Activated CD8-positive, alpha-beta memory T cell treated with anti-CD3 and anti-CD28 coated beads, Interleukin-2, amount 10 ng/mL, durations not matched to agents 7 days and 5 days (primary cell): ENCODE measurements at regions not wholly inside any gene's neighbourhood (a gene's known extent, or its start where the extent isn't known, plus 50 kb on each side); places are given as distances from the start of the nearest gene placed in this dataset.

Experiments used
- ATAC-seq: fragments of 150-1000 bp; cut with Tn5 transposase; one replicate; pipeline ENCODE4 v1.10.0; 2021; ENCODE audit warnings: moderate library complexity
- CTCF ChIA-PET: fragments of 350-600 bp; sonication (Branson Sonifier 250); formaldehyde crosslinking; loops from one replicate; lab custom pipeline; 2021; ENCODE audit warnings: antibody characterized with exemption; lab: Charles Lee
- DNase-seq: peaks from one replicate; pipeline ENCODE4 v3.0.0-alpha.2; 2020
- H3K27ac Mint-ChIP-seq: one replicate; pipeline ENCODE4 v1.8.0; 2021; ENCODE audit warnings: mild to moderate bottlenecking, mixed read lengths
- H3K27me3 Mint-ChIP-seq: one replicate; pipeline ENCODE4 v1.8.0; 2021; ENCODE audit warnings: mixed read lengths
- H3K36me3 Mint-ChIP-seq: one replicate; pipeline ENCODE4 v1.8.0; 2021; ENCODE audit warnings: mild to moderate bottlenecking, mixed read lengths
- H3K4me1 Mint-ChIP-seq: one replicate; pipeline ENCODE4 v1.8.0; 2021; ENCODE audit warnings: mixed read lengths
- H3K4me3 Mint-ChIP-seq: one replicate; pipeline ENCODE4 v1.8.0; 2021; ENCODE audit warnings: mild to moderate bottlenecking, moderate library complexity, mixed read lengths
- H3K9me3 Mint-ChIP-seq: one replicate; pipeline ENCODE4 v1.8.0; 2022; ENCODE audit warnings: low read depth, mixed read lengths

GRCh38 chr16:13429416-13429815 is 490.5 kb upstream of the ERCC4 start:
- Mint-ChIP-seq H3K27me3 (no peaks in the 10 kb centered on the region), H3K9me3 (peaks cover 6% of the 10 kb centered on the region), H3K27ac (no peak overlapping the region), H3K4me3 (no peak overlapping the region), H3K36me3 (no peaks in the 10 kb centered on the region), H3K4me1 (no peaks in the 10 kb centered on the region)
- DNase-seq = no peak
- CTCF ChIA-PET = no interaction called here
- no peak for ATAC-seq

- no peak for ATAC-seq
- CTCF ChIA-PET = no interaction called here
- Mint-ChIP-seq H3K4me3 (no peak overlapping the region), H3K9me3 (no peaks in the 10 kb centered on the region), H3K27me3 (no peaks in the 10 kb centered on the region), H3K36me3 (no peaks in the 10 kb centered on the region), H3K27ac (no peak overlapping the region), H3K4me1 (no peaks in the 10 kb centered on the region)
- no peak for DNase-seq
These were observed 484.5 kb upstream of the ERCC4 start for GRCh38 chr16:13435415-13435814.

- no peaks in the 10 kb centered on the region for H3K4me1 Mint-ChIP-seq
- ATAC-seq (no peak), DNase-seq (no peak)
- no peaks in the 10 kb centered on the region for H3K27me3 Mint-ChIP-seq
- no peak overlapping the region for H3K4me3 Mint-ChIP-seq
- CTCF ChIA-PET = no interaction called here
- no peaks in the 10 kb centered on the region for H3K36me3 Mint-ChIP-seq
- H3K9me3 Mint-ChIP-seq = no peaks in the 10 kb centered on the region
- H3K27ac Mint-ChIP-seq = no peak overlapping the region
These were observed 484.0 kb upstream of the ERCC4 start for GRCh38 chr16:13435873-13436474.

GRCh38 chr16:13436641-13437412 is 483.1 kb upstream of the ERCC4 start:
- Mint-ChIP-seq H3K27ac (no peak overlapping the region), H3K36me3 (no peaks in the 10 kb centered on the region), H3K4me3 (no peak overlapping the region), H3K27me3 (no peaks in the 10 kb centered on the region), H3K4me1 (no peaks in the 10 kb centered on the region), H3K9me3 (no peaks in the 10 kb centered on the region)
- no peak for ATAC-seq
- CTCF ChIA-PET = no interaction called here
- no peak for DNase-seq

GRCh38 chr16:13437413-13437795 is 482.6 kb upstream of the ERCC4 start:
- Mint-ChIP-seq H3K4me1 (no peaks in the 10 kb centered on the region), H3K9me3 (no peaks in the 10 kb centered on the region), H3K27me3 (no peaks in the 10 kb centered on the region), H3K27ac (no peak overlapping the region), H3K36me3 (no peaks in the 10 kb centered on the region), H3K4me3 (no peak overlapping the region)
- ATAC-seq = no peak
- CTCF ChIA-PET = no interaction called here
- DNase-seq = no peak

- H3K27me3 Mint-ChIP-seq = no peaks in the 10 kb centered on the region
- H3K36me3 Mint-ChIP-seq = no peaks in the 10 kb centered on the region
- no peak overlapping the region for H3K27ac Mint-ChIP-seq
- no peak overlapping the region for H3K4me3 Mint-ChIP-seq
- H3K4me1 Mint-ChIP-seq = no peaks in the 10 kb centered on the region
- DNase-seq (no peak), ATAC-seq (no peak)
- CTCF ChIA-PET = no interaction called here
- no peaks in the 10 kb centered on the region for H3K9me3 Mint-ChIP-seq
These were observed 481.9 kb upstream of the ERCC4 start for GRCh38 chr16:13438064-13438463.

- no peak overlapping the region for H3K27ac Mint-ChIP-seq
- ATAC-seq = no peak
- no peak overlapping the region for H3K4me3 Mint-ChIP-seq
- no peaks in the 10 kb centered on the region for H3K9me3 Mint-ChIP-seq
- H3K27me3 Mint-ChIP-seq = no peaks in the 10 kb centered on the region
- H3K4me1 Mint-ChIP-seq = no peaks in the 10 kb centered on the region
- no peak for DNase-seq
- H3K36me3 Mint-ChIP-seq = no peaks in the 10 kb centered on the region
- CTCF ChIA-PET = no interaction called here
These were observed 480.2 kb upstream of the ERCC4 start for GRCh38 chr16:13439766-13440165.

- no peaks in the 10 kb centered on the region for H3K9me3 Mint-ChIP-seq
- H3K4me1 Mint-ChIP-seq = no peaks in the 10 kb centered on the region
- no peak overlapping the region for H3K4me3 Mint-ChIP-seq
- CTCF ChIA-PET = no interaction called here
- no peak overlapping the region for H3K27ac Mint-ChIP-seq
- DNase-seq = no peak
- no peak for ATAC-seq
- no peaks in the 10 kb centered on the region for H3K27me3 Mint-ChIP-seq
- H3K36me3 Mint-ChIP-seq = no peaks in the 10 kb centered on the region
These were observed 478.3 kb upstream of the ERCC4 start for GRCh38 chr16:13441675-13442074.

GRCh38 chr16:13448346-13448745 is 471.6 kb upstream of the ERCC4 start:
- CTCF ChIA-PET = no interaction called here
- H3K9me3 Mint-ChIP-seq = no peaks in the 10 kb centered on the region
- no peaks in the 10 kb centered on the region for H3K36me3 Mint-ChIP-seq
- H3K27me3 Mint-ChIP-seq = no peaks in the 10 kb centered on the region
- H3K27ac Mint-ChIP-seq = no peak overlapping the region
- DNase-seq (no peak), ATAC-seq (no peak)
- no peaks in the 10 kb centered on the region for H3K4me1 Mint-ChIP-seq
- no peak overlapping the region for H3K4me3 Mint-ChIP-seq

- Mint-ChIP-seq H3K27ac (no peak overlapping the region), H3K36me3 (no peaks in the 10 kb centered on the region), H3K4me1 (no peaks in the 10 kb centered on the region), H3K27me3 (no peaks in the 10 kb centered on the region), H3K9me3 (no peaks in the 10 kb centered on the region), H3K4me3 (no peak overlapping the region)
- CTCF ChIA-PET = interaction anchor here (0.8 to 1.7 kb wide), 2 partner anchors 1055 to 1358 kb away, joined by 3 to 8 read pairs; no protein-coding TSS in a partner anchor
- ATAC-seq (no peak), DNase-seq (no peak)
These were observed 466.6 kb upstream of the ERCC4 start for GRCh38 chr16:13453325-13453724.

- H3K27ac Mint-ChIP-seq = no peak overlapping the region
- no peaks in the 10 kb centered on the region for H3K36me3 Mint-ChIP-seq
- CTCF ChIA-PET = interaction anchor here (0.8 to 1.7 kb wide), 2 partner anchors 1055 to 1359 kb away, joined by 3 to 8 read pairs; no protein-coding TSS in a partner anchor
- H3K4me3 Mint-ChIP-seq = no peak overlapping the region
- ATAC-seq (no peak), DNase-seq (no peak)
- H3K27me3 Mint-ChIP-seq = no peaks in the 10 kb centered on the region
- no peaks in the 10 kb centered on the region for H3K4me1 Mint-ChIP-seq
- no peaks in the 10 kb centered on the region for H3K9me3 Mint-ChIP-seq
These were observed 465.9 kb upstream of the ERCC4 start for GRCh38 chr16:13453938-13454553.

- Mint-ChIP-seq H3K27ac (no peak overlapping the region), H3K4me1 (no peaks in the 10 kb centered on the region), H3K4me3 (no peak overlapping the region), H3K36me3 (no peaks in the 10 kb centered on the region), H3K27me3 (no peaks in the 10 kb centered on the region), H3K9me3 (peaks cover 7% of the 10 kb centered on the region)
- DNase-seq (no peak), ATAC-seq (no peak)
- CTCF ChIA-PET = interaction anchor here (0.6 kb wide), 1 partner anchor 484 kb away, joined by 3 read pairs; no protein-coding TSS in a partner anchor
These were observed 456.3 kb upstream of the ERCC4 start for GRCh38 chr16:13463619-13464018.

- no peak overlapping the region for H3K27ac Mint-ChIP-seq
- DNase-seq = no peak
- CTCF ChIA-PET = no interaction called here
- H3K27me3 Mint-ChIP-seq = no peaks in the 10 kb centered on the region
- peaks cover 7% of the 10 kb centered on the region for H3K9me3 Mint-ChIP-seq
- ATAC-seq = no peak
- no peaks in the 10 kb centered on the region for H3K4me1 Mint-ChIP-seq
- no peak overlapping the region for H3K4me3 Mint-ChIP-seq
- no peaks in the 10 kb centered on the region for H3K36me3 Mint-ChIP-seq
These were observed 448.9 kb upstream of the ERCC4 start for GRCh38 chr16:13471036-13471435.

GRCh38 chr16:13478991-13479390 is 441.0 kb upstream of the ERCC4 start:
- Mint-ChIP-seq H3K27me3 (no peaks in the 10 kb centered on the region), H3K4me3 (no peak overlapping the region), H3K4me1 (no peaks in the 10 kb centered on the region), H3K9me3 (peaks cover 13% of the 10 kb centered on the region), H3K27ac (no peak overlapping the region), H3K36me3 (no peaks in the 10 kb centered on the region)
- DNase-seq (no peak), ATAC-seq (no peak)
- CTCF ChIA-PET = no interaction called here
